ENCODE measurements at regions not wholly inside any gene's neighbourhood (a gene's known extent, or its start where the extent isn't known, plus 50 kb on each side); places are given as distances from the start of the nearest gene placed in this dataset.

- TF ChIP-seq POLR2A (IDR thresholded peaks at IDR 0.05; ENCODE audit: low read length), result no peak
- no peak for TF ChIP-seq GATA1 (IDR thresholded peaks at IDR 0.05; ENCODE audit: low read depth, low read length)
These were observed 2340.7 kb downstream of the PCDH7 start for GRCh38 chr4:33060674-33061542.
